ENCODE measurements at regions not wholly inside any gene's neighbourhood (a gene's known extent, or its start where the extent isn't known, plus 50 kb on each side); places are given as distances from the start of the nearest gene placed in this dataset.

DNA sequence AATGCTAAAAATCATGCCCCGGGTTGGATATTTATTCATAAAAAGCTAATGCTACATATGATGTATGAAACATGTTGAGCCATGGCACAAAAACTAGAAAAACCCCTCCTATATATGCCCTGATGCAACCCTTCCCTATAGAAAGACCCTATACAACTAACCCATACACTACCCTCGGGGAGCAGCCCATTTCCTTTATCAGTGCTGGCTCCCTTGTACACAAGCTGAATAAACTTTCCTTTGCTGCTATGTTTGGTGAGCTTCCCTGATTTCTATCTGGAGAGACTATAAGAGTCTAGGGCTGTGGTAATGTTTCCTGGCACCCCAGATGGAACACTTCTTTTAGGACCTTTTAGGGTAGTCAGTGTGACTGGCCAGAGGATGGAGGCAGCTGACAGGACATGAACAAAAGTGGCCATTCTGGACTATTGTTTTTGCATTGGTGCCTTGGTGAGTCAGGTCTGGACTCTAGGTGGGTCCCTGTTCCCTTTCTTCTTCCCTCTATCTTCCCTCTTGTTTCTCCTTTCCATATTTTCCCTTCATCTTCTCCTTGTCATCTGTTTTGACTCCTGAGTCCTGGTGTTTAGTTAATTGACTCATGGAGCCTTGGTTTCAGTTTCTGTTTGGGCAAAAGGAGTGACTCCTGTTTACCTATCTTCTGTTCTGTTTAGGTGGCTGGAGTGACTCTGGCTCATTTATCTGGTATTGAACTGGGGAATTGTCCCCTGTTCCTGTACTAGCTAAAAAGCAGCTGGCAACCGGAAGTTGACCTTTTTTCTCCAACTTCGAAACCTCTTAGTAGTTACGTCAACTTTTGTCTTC, 1321.8 kb upstream of the PCDH9 start:
- TF ChIP-seq EZH2 (IDR thresholded peaks at IDR 0.05) = no peak
- TF ChIP-seq, protein P1, sequence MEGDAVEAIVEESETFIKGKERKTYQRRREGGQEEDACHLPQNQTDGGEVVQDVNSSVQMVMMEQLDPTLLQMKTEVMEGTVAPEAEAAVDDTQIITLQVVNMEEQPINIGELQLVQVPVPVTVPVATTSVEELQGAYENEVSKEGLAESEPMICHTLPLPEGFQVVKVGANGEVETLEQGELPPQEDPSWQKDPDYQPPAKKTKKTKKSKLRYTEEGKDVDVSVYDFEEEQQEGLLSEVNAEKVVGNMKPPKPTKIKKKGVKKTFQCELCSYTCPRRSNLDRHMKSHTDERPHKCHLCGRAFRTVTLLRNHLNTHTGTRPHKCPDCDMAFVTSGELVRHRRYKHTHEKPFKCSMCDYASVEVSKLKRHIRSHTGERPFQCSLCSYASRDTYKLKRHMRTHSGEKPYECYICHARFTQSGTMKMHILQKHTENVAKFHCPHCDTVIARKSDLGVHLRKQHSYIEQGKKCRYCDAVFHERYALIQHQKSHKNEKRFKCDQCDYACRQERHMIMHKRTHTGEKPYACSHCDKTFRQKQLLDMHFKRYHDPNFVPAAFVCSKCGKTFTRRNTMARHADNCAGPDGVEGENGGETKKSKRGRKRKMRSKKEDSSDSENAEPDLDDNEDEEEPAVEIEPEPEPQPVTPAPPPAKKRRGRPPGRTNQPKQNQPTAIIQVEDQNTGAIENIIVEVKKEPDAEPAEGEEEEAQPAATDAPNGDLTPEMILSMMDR (IDR thresholded peaks at IDR 0.05) = no peak
- no peak for TF ChIP-seq EZH2phosphoT487 (IDR thresholded peaks at IDR 0.05)

Data from neural progenitor cell (in vitro differentiated cells).